Right renal pelvis (tissue), 4 donors: ENCODE measurements at regions not wholly inside any gene's neighbourhood (a gene's known extent, or its start where the extent isn't known, plus 50 kb on each side); places are given as distances from the start of the nearest gene placed in this dataset.
A peak's percentile ranks its signal among the peaks of the same experiment; 100 is the strongest.

Source experiments
- DNase-seq, 4 donors: peaks; one replicate each; pipeline ENCODE4 v3.0.0-alpha.2; 2013; ENCODE audit warnings: low read depth in 4 of 4, low spot score in 3 of 4, missing footprints in 1 of 4

DNA sequence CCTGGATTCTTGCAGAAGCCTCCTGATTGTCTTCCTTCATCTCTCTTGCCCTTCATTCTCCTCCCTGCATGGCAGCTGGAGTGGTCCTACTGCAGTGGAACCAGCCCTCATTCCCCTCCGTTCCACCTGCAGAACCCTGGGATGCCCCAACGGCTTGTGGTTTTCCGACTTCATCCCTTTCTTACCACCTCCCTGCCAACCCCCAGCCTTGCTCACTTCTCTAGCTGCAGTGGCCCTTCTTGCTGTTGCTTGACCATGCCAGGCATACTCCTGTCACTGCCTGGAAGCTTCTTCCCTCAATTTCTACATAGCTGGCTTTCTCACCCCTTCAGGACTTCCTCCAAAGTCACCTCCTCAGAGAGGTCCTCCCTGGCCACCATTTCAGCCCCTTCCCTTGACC lies 123.3 kb downstream of the BEGAIN start:
- DNase-seq, result no peak

GRCh38 chr14:100466111-100466856 lies 120.9 kb downstream of the BEGAIN start:
- no peak for DNase-seq

DNA sequence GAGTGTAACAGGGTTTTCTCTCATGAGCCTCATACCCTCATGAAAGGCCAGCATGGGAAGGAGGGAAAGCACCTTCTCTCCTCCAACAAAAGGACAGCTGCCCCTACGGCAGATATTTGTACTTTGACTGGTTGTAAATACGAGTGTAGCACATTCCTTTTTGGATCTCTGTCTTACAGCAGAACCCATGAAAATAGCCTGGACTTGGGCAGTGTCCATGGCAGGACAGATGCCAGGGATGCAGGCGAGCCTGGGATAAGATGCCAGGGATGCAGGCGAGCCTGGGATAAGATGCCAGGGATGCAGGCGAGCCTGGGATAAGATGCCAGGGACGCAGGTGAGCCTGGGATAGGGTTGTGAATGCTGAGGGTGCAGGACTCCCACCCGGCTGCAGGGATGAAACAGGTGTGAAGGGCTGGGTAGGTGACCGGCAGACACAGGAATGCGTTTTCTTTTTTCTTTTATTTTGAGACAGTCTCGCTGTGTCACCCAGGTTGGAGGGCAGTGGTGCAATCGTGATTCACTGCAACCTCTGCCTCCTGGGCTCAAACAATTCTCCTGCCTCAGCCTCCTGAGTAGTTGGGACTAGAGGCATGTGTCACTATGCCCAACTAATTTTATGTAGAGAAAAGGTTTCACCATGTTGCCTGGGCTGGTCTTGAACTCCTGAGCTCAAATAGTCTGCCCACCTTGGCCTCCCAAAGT lies 120.0 kb downstream of the BEGAIN start:
- DNase-seq, result no peak

DNA sequence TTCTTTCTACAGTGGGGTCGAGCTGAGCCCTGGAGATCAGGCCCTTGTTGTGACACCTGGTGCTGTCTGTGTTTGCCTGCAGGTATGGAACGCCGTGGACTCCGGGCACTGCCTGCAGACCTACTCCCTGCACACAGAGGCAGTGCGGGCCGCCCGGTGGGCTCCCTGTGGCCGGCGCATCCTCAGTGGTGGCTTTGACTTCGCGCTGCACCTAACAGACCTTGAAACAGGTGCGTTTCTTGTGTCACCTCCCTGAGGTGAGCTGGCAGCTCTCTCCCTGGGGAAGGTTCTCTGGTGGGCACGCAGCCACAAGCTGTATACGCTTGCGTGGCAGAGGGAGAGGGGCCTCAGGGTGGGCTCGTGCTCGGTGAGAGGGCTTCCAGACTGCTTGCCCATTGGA lies 119.3 kb downstream of the BEGAIN start:
- no peak for DNase-seq

DNA sequence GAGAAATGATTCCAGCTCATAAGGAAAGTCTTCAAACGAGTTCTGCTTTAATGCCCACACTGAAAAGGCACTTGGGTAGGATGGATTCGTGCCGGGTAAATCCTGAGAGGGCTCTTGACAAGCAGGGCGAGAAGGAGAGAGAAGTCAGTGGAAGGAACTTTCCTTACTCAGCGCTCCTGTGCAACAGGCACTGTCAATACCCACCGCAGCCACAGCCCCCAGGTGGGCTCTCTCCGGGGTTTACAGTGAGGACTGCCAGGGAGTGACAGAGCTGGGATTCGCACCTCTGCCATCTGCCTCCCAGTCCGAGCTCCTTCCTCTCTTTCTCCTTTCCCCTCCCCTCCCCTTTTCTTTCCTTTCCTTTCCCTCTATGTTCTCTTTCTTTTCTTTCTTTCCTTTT lies 118.7 kb downstream of the BEGAIN start:
- no peak for DNase-seq

DNA sequence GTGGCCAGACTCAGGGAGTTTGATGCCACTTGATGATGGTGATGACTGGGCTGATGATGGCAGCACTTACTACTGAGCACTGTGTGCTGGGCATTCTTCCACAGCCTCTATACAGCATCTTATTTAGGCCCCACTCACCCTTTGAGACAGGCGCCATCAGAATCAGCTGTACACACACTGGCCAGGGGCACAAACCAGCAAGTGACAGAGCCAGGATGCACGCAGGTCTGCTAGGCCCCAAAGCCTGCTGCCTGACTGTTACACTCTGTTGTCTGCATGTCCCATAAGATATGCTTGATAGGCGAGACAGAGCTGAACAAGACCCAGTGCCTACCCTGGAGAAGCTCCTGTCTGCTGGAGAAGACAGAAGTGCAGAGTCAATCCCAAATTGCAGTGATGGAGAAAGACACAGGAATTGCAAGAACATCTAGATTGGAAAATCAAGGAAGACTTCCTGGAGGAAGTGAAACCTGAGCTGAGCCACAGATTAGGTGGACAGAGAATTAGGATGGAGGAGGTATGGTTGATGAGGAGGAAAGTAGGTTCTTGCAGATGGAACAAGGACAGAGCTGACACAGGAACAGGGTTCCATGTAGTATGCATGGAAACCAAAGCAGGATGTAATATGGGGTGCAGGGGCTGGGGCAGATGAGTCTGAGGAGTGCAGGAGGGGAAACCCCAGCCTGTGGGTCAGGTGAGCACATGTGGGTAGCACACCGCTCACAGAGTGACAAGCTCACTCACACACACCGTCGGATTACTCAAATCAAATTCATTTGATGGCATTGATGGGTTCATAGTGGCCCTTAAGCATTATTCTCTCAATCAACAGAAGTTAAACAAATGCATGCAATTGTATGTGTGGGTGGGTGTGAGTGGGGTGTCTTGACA lies 117.3 kb downstream of the BEGAIN start:
- DNase-seq, result no peak

DNA sequence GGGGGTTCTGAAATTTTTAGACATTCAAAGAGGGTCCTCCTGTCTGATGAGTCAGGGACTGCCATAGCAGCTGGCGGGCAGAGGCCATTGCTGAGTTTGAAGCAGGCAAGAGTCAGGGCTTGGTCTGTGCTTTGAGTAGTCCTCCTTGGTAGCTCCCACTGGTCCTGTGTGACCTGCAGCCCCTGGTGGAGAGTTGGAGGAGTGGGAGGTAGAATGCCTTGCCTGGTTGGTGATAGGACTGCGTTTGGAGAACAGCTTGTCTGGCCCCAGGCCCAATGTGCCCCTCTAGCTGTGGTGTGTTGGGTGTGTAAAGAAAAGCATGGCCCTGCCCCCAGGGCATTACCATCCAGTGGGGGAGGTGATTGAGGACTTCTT lies 116.7 kb downstream of the BEGAIN start:
- no peak for DNase-seq

- no peak for DNase-seq
Measured at GRCh38 chr14:100471441-100472093, 115.7 kb downstream of the BEGAIN start.

DNA sequence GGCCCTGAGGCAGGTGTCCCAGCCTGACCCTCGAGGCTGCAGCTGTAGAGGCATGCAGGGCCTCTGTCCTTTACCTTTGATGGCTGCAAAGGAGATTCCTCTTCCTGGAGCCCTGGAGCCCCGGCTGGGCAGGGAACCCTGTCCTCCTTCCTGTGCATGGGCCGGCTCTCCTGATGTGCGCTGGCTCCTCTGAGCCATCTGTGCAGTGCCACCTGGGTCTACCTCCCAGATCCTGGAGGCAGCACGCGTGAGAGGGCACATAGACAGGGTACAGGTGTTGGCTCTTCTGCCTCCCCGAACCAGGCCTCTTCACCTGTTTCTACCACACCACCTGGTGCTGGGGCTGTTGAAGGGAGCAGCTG lies 115.1 kb downstream of the BEGAIN start:
- DNase-seq, result no peak

DNA sequence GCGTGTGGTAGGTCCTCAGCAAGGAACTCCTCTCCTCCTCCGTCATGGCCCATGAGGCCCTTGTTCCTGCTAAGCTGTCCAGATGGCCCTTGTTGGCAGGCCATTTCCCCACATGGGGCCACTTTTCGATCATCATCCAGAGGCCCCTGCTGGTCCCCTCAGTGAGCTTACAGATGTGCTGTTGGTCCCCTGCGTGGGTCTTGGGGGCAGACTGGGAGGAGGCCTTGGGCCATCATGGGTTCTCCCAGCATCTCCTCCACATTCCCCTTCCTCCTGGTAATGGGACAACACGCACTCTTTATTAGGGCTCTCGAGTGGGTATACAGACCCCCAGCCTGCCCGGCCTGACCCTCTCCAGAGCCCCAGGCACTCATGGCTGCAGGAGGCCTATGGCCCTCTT lies 114.7 kb downstream of the BEGAIN start:
- DNase-seq, result no peak

- DNase-seq, result no peak
Measured at GRCh38 chr14:100473249-100473648, 114.0 kb downstream of the BEGAIN start.

DNA sequence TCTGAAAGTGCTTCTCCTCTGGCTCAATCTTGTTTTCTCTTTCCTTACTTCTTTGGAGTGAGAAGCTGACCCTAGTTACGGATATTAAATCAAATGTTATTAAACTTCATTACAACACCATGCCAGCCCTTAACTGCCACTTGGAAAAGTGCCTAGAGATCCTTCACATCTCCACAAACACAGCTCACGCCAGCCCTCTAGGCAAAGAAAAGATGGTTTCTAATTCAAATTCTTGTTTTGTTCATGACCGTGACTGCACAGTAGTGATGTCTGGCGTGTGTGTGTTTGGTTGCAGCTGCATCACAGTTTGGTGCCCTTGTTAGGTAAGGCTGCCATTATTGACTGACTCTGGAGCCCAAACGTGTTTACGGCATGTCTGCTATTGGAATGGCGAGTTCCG lies 113.0 kb downstream of the BEGAIN start:
- DNase-seq, result no peak

- no peak for DNase-seq
Measured at GRCh38 chr14:100475268-100475667, 111.9 kb downstream of the BEGAIN start.

GRCh38 chr14:100476012-100476822 lies 111.0 kb downstream of the BEGAIN start:
- no peak for DNase-seq

DNA sequence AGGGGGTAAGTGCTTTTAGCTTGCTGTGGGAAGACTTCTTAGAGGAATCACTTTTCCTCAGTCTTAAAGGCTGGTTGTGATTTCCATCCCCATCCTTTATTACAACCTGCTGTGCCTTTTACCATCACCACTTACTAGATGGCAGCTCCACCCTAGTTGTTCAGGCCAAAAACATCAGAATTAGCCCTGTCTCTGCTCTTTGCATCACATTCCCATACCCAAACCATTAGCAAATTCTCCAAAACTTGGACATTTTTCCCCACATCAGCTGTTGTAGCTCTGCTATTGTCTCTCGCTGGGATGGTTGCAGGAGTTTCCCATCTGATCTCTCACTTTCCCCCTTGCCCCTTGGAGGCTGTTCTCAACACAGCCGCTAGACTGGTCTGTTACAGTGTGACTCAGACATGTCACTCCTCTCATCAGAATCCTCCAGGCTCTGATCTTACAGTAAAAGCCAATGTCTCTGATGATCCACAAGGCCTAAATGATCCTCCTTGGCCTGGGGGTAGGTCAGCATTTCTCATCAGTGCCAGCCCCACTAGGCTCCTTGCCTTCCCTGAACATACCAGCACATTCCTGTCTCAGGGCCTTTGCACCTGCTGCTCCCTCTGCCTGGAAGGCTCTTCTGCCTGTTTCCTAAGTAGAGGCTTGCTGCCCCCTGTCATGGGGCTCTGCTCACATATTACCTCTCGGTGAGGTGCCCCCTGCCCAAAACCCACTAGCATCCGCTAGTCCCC lies 102.5 kb downstream of the BEGAIN start:
- no peak for DNase-seq

DNA sequence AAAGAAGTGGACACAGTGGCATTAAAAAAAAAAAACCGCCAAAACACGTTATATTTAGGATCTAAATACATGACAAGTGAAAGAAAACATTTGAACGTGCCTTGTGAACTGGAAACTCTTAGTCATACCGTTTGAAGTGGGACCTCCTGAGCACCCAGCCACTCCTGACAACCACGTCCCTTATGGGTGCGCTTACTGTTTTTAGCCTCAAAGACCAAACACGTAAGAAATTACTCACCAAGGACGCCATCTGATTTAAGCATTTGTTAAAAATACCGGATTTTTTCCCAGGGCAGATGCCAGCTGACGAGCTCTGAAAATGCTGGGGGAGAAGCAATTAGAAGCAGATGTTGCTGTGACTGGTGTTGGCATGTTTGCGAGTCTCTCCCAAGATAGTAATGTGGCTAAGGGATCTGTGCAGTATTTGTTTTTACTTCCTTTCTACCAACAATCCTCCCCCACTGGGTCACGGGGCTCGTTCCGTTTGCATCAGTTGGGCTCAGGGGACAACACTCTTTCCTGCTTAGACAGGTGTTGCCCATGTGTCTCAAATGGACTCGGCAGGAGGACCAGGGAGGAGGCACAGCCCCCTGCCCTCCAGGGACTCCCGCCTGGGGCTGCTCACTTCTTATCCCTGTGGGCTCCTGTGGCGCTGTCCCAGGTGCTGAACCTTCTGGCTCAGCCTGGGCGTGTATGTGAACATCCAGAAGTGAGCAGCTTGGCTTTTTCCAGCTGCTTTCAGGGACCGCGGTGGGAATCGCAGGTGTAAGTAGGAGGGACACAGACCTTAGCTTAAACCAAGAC lies 101.0 kb downstream of the BEGAIN start:
- peak; percentile 75 to 83 (median 80) for DNase-seq
